Right renal cortex interstitium (tissue), 3 donors: ENCODE measurements at regions not wholly inside any gene's neighbourhood (a gene's known extent, or its start where the extent isn't known, plus 50 kb on each side); places are given as distances from the start of the nearest gene placed in this dataset.
"Not testable (repeated sequence)": the region's sequence is repeated elsewhere in the genome, so short reads cannot be mapped to it uniquely, and the experiment has no call there.

Experiments used
- DNase-seq, 3 donors: peaks; one replicate each; pipeline ENCODE4 v3.0.0-alpha.2; 2013; ENCODE audit warnings: low read depth in 3 of 3, low spot score in 2 of 3

- no peak for DNase-seq
These were observed 534.3 kb upstream of the RORB start for GRCh38 chr9:73962792-73963191.

- DNase-seq, result no peak
These were observed 527.2 kb upstream of the RORB start for GRCh38 chr9:73969936-73970335.

- DNase-seq, result not testable (repeated sequence)
These were observed 520.7 kb upstream of the RORB start for GRCh38 chr9:73976424-73976823.

DNA sequence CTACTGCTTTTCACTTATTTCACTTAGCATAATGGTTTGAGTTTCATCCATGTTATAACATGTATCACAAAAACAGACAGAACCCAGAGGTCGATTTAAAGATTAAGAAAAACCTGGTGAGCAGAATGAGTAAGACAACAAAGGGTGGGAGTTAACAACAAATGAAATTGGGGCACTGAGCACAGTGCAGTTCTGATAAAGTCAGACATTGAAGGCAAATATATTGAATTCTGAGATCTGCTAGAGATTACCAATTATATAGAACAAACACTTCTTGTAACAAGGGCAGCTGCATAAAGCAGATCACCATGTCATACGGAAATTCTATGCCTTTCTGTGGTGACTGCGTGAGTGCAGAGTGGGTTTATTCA lies 517.3 kb upstream of the RORB start:
- no peak for DNase-seq

DNA sequence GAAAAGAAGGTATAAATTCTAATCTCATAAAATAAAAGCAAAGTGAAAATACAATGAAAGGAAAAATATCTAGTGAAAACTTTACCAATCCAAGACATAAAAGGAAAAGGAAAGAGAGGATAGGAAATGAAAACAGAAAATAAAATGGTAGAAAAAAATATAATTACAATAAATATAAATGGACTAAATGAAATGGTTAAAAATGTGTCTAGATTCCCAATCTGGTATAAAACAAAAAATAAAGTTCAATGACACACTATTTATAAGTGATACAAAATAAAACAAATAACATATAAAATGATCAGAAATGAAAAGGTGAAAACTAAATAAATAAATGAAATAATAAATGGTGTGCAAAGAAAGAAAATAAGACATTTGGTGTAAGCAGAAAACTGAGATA lies 516.4 kb upstream of the RORB start:
- DNase-seq, result no peak

DNA sequence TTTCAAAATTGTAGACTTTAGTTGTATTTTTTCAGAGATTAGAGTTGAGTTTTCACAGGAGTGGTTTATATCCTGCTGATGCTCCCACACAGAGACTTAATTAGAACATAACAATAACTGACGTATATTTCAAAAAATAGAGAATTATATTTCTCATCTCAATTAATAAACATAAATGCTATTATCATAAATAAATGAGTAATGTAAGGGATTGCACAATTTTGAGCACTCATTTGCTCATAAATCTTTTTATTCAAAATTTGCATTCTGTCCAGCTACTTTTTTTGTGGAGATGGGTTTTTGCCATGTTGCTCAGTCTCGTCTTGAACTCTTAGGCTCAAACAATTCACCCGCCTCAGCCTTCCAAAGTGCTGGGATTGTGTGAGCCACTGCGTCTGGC lies 515.7 kb upstream of the RORB start:
- no peak for DNase-seq

DNA sequence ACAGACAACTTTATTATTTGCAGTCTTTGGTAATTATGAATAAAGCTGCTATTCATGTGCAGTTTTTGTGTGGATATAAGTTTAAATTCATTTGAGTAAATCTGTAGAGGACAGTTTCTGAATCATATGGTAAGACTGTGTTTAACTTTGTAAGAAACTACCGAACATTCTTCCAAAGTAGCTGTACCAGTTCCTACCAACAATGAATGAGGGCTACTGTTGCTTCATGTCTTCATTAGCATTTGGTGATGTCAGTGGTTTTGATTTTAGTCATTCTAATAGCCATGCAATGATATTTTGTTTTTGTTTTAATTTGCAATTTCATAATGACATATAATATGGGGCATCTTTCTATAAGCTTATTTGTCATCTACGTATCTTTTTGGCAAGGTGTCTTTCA lies 501.3 kb upstream of the RORB start:
- DNase-seq, result no peak

- no peak for DNase-seq
These were observed 500.3 kb upstream of the RORB start for GRCh38 chr9:73996844-73997243.

- no peak for DNase-seq
These were observed 495.8 kb upstream of the RORB start for GRCh38 chr9:74001382-74001781.

- DNase-seq, result no peak
These were observed 490.2 kb upstream of the RORB start for GRCh38 chr9:74006935-74007334.

GRCh38 chr9:74007833-74008232 lies 489.3 kb upstream of the RORB start:
- DNase-seq, result no peak

DNA sequence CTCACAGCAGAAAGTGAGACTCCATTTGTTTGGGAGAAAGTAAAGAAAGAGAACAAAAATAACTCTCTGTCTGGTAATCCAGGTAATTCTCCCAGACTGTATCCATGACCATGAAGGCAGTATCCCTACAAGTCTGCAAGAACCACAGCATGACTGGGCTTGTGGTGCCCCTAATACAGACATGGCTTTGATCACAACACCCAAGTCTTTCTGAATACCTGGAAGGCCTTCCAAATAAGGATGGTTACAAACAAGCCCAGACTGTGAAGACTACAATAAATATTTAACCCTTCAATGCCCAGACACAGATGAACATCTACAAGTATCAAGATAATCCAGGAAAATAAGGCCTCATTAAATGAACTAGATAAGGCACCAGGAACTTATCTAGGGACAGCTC lies 481.1 kb upstream of the RORB start:
- no peak for DNase-seq

- DNase-seq, result no peak
These were observed 471.7 kb upstream of the RORB start for GRCh38 chr9:74025402-74025925.

DNA sequence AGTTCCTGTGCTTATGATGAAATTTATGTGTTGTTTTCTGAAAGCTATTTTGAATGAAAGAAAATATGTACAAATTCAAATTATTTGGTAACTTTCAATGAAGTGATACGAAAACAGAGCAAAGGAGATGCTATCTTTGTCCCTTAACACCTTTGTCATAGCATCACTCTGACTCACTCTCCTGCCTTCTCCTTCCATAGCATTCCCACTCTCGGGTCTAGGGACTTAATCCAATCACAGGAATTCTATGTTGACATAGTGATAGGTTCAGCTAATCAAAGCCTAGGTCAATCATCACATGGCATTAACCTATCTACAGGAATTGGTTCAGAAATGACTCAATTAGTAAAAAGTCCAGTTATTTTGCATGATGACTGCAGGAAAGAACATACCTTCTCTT lies 464.7 kb upstream of the RORB start:
- DNase-seq, result no peak

GRCh38 chr9:74035786-74036185 lies 461.3 kb upstream of the RORB start:
- no peak for DNase-seq

- DNase-seq, result no peak
These were observed 460.4 kb upstream of the RORB start for GRCh38 chr9:74036549-74037231.

- no peak for DNase-seq
These were observed 459.9 kb upstream of the RORB start for GRCh38 chr9:74037274-74037673.

DNA sequence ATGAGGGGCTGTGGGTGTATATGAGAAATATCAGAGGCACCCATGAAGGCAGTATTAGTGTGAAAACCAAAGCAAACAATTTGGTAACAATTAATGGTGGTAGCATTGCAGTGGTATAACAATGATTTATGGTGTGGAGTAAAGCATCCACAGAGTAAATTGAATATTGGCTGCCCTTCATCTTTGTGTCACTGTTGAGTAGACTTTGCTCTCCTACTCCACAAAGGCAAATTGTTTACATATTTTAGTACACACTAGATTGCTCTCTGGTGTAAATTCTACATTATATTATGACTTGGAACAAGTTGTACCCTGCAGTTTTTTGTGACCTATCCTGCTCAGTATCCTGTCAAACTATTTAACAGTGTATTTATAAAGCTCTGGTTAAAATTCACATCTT lies 455.5 kb upstream of the RORB start:
- no peak for DNase-seq

DNA sequence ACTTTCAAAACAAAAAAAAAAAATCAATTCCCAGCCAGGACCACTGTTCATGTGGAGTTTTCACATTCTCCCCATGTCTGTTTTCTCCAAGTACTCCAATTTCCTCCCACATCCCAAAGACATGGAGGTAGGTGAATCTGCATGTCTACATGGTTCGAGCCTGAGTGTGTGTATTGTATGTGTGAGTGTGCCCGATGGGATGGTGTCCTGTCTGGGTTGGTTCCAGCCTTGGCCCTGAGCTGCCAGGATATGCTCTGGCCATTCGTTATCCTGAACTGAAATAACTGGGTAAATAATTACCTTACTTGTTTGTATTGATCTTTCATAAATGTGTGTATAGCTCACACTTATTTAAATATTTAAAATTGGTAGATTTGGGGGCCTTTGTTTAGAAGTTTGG lies 452.3 kb upstream of the RORB start:
- no peak for DNase-seq

DNA sequence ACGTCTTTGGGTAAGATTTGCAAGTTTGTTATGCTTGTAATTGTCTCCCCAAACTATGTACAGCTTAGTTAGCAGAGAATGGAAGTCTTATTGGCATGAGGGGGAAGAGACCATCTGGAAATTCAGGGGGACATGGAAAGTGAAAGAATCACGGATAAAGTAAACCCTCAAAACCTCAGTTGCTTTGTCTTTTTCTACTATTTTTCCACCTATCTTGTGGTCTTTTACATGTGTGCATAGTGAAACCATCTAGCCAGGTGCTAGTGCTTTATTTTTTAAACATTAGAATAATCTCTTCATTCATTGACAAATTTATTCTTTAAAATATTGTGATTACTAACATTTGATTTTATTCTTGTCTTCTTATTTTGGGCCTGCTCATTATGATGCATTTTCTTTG lies 441.1 kb upstream of the RORB start:
- DNase-seq, result no peak

DNA sequence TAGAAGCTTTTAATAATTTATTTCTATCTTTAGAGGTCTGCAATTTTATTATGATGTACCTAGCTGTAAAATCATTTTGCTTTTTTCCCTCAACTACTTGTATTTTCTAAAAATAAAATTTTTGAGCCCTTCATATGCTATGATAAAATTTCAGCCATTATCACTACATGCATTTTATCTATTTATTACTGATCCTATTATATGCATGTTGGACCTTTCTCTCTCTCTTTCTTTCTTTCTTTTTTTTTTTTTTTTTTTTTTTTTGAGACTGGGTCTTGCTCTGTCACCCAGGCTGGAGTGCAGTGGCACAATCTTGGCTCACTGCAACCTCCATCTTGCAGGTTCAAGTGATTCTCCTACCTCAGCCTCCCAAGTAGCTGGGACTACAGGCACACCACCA lies 440.1 kb upstream of the RORB start:
- DNase-seq, result not testable (repeated sequence)

DNA sequence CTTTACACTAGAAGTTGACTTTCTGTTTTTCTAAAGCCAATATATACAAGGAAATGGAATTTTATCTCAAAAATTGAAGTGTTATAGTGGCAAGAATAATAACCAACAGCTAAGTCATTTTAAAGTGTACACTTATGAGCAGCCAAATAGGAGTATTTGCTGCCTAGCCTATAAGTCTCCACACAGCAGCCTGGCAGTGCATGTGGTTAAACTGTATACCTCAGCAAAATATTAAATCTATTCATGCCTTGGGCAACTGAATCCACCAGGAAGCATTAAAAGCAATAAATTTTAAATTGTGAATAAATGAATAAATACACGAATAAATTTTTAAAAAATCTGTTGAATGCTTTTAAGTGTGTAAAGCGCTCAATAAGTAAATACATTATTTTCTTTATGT lies 432.4 kb upstream of the RORB start:
- no peak for DNase-seq

DNA sequence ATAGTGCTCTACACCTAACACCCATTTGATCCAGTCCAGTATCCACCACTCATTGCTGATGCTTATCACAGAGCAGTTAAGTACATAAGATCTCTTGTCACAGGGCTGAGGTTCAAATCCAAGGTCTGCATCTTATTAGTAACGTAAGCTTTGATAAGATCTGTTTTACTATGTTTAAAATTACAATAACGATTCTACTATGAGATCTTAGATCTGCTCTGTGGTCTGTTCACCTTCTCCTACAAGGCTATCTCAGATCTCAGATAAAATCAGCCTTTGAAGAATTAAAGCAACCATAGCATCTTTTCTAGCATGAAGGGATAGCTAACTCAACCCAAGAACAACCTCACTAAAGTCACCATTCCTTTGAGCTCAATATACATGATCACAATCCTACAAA lies 431.0 kb upstream of the RORB start:
- no peak for DNase-seq
